ELF-1 (cell line): ENCODE measurements at regions not wholly inside any gene's neighbourhood (a gene's known extent, or its start where the extent isn't known, plus 50 kb on each side); places are given as distances from the start of the nearest gene placed in this dataset.
A peak's percentile ranks its signal among the peaks of the same experiment; 100 is the strongest.

Experiments used
- DNase-seq: peaks from one replicate; pipeline ENCODE4 v3.0.0-alpha.2; 2016; ENCODE audit warnings: low read depth, low spot score

DNA sequence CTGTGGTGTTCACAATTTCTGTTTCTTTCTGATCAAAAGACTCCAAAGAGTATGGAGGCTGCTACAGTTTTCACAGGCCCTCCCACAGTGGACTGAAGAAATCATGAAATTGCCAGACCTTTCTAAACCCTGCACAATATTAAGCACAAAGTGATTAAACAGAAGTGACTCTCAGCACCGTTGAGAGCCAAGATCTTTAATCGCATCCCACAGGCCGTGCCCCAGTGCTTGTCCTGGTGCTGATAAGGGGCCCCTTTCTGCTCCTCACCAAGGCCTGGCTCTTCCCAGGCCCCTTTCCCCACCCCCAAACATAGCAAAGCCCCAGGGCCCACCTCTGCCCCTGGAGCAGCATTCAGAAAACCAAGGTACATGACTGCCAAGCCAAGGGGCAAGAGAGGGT, 57.4 kb upstream of the BMAL1 start:
- DNase-seq = no peak

DNA sequence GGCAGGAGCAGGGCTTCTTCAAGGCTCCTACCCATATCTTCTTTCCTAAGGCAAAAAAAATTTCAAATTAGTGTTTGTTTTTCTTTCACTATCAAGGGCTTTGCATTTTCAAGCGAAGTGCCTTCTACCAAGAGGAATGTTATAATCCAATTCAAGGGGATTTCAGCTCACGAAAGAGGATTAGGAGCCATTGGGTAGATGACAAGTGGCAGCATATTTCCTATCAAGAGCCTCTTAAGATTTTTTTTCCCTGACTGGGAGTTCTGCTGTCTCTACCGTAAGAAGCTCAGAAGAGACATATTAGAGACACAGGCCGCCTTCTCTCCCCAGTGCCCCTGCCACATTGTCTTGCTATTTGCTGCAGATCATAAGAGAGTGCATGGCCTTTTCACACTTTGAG, 55.9 kb upstream of the BMAL1 start:
- no peak for DNase-seq

DNA sequence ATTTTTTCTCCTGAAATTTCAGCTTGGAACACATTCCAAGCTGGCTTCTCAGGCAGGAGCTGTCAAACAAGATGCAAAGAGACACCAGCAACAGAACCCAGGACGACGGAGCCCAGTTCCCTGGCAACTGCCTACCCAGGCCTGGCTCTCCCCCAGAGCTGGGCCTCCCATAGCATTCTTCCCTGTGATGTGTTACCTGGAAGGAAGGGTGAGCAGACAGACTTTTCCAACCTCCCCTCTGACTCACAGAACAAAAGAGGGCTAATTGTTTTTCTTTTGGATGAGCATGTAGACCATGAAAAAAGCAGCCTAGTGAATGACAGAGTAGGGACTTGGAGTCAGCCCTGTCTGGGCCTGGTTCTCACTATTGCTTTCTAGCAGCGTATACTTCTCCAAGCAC, 55.3 kb upstream of the BMAL1 start:
- peak; percentile 53 for DNase-seq

DNA sequence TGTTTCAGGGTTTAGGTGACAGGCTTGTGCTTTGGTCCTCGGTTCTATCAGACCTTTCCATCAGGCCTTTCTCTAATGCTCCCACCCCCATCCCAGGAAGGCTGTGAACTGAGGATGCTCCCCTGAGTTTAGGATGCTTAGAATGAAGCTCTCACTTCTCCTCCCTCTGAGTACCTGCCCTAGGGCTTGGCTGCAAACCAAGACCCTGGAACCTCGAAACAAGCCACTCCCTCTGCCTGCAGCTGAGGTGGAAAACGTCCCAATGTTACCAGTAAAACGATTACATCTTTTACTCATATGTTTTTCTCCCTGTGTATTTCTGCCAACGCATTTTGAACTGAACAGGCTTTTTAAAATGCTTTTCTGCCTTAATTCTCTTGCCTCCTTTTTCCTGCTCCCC, 54.5 kb upstream of the BMAL1 start:
- DNase-seq = no peak

DNA sequence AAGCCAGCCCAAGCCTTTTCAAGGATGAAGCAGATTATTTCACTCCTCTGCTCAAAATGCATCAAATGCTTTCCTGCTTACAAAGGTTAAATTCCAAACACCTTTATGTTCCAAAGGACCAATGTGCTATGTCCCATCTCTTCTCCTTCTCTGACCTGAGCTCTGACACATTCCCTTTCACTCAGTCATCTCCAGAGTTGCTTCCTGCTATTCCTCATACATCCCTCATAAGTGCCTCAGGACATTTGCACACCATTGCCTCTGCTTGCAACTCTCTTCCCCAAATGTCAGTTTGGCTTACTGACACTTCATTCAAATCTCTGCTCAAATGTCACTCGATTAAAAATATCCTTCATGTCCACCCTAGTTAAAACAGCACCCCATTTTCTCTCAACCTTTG, 53.3 kb upstream of the BMAL1 start:
- no peak for DNase-seq

DNA sequence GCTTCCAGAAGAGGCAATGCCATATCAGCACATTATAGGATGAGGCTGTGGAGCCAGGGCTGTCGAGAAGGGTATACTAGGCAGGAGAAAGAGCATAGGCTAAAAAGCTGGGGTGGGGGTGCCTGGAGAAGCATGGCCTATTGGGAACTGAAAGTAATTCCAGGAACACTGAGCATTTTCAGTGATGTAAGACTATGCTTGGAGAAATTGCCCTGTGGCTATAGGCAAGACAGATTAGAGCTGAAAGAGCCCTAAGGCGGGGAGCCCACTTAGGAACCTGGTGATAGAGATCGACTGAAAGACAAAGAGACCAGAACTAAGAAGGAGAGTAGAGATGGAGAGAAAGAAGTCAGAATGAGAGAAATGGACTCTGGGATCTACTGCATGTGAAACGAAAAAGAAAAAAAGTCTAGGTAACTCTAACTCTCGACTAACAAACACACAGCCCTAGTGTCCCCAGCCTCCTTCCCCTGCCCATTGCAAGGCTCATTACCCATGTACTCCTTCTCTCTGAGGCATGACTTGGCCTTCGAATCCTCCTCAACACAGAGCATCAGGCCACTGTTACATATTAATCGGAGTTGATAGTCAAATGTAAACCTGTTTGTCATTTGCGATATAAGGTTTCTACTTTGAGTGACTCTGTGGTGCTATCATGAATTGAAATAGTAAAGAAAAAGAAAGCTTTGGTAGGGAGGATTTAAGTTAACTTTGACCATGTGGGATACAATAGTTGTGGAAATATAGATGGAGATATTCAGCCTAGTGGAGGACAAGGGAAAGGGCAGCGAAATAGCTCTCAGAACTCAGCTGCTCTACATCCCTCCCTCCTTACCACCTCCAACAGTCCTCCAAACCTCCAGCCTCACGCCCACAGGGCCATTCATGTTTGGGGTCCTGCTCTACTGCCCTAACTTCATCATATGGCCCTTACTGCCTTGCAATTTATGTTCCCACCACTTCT, 52.3 kb upstream of the BMAL1 start:
- peak; percentile 24 for DNase-seq

DNA sequence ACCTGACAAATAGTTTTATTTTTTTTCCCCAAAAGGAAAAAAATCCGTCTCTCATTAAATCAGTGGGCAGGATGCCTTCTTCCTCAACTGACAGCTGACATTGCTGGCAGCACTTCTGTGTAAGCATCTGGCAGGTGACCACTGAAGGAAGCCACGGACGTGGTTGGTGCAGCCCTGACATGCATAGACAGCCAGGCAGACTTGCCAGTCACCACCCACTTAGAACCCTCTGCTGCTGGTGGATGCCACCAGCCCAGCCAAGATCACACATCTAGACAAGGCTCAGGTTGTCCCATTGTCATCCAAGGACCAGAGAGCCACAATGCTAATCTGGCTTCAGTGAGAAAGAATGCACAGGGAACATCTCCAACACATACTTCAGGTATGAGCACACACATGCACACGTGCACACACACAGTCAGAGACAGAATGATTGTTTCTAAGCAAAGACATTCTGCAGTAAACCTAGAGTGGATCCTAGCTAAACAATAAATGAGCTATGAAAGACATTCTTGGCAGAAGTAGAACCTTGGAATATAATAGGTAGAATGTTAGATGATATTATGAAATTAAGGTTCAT, 49.8 kb upstream of the BMAL1 start:
- no peak for DNase-seq
